Glomerular visceral epithelial cell (primary cell): ENCODE measurements at regions not wholly inside any gene's neighbourhood (a gene's known extent, or its start where the extent isn't known, plus 50 kb on each side); places are given as distances from the start of the nearest gene placed in this dataset.
A peak's percentile ranks its signal among the peaks of the same experiment; 100 is the strongest.
"Not testable (repeated sequence)": the region's sequence is repeated elsewhere in the genome, so short reads cannot be mapped to it uniquely, and the experiment has no call there.

Experiments
- DNase-seq: peaks from one replicate; pipeline ENCODE4 v3.0.0-alpha.2; 2016; ENCODE audit errors: extremely low spot score

GRCh38 chr7:65145710-65146109, 139.2 kb upstream of the ERV3-1 start:
- not testable (repeated sequence) for DNase-seq

- DNase-seq: not testable (repeated sequence)
These were observed 138.5 kb upstream of the ERV3-1 start for GRCh38 chr7:65145008-65145407.

GRCh38 chr7:65144557-65144956, 138.1 kb upstream of the ERV3-1 start:
- DNase-seq: not testable (repeated sequence)

GRCh38 chr7:65144119-65144518, 137.6 kb upstream of the ERV3-1 start:
- DNase-seq: not testable (repeated sequence)

GRCh38 chr7:65141894-65142293, 135.4 kb upstream of the ERV3-1 start:
- not testable (repeated sequence) for DNase-seq

GRCh38 chr7:65141405-65141778, 134.9 kb upstream of the ERV3-1 start:
- DNase-seq: not testable (repeated sequence)

- not testable (repeated sequence) for DNase-seq
These were observed 134.3 kb upstream of the ERV3-1 start for GRCh38 chr7:65140543-65141404.

GRCh38 chr7:65136850-65137249, 130.4 kb upstream of the ERV3-1 start:
- not testable (repeated sequence) for DNase-seq

- DNase-seq: not testable (repeated sequence)
These were observed 126.6 kb upstream of the ERV3-1 start for GRCh38 chr7:65133087-65133486.

- DNase-seq: not testable (repeated sequence)
These were observed 125.8 kb upstream of the ERV3-1 start for GRCh38 chr7:65132256-65132655.

- DNase-seq: not testable (repeated sequence)
These were observed 120.9 kb upstream of the ERV3-1 start for GRCh38 chr7:65127364-65127763.

- DNase-seq: not testable (repeated sequence)
These were observed 118.1 kb upstream of the ERV3-1 start for GRCh38 chr7:65124600-65124999.

- not testable (repeated sequence) for DNase-seq
These were observed 99.2 kb upstream of the ERV3-1 start for GRCh38 chr7:65105650-65106203.

GRCh38 chr7:65100499-65100898, 94.0 kb upstream of the ERV3-1 start:
- not testable (repeated sequence) for DNase-seq

GRCh38 chr7:65081669-65082055, 75.2 kb upstream of the ERV3-1 start:
- not testable (repeated sequence) for DNase-seq

- DNase-seq: peak; percentile 89
These were observed 74.5 kb upstream of the ERV3-1 start for GRCh38 chr7:65080799-65081668.

- DNase-seq: not testable (repeated sequence)
These were observed 68.5 kb upstream of the ERV3-1 start for GRCh38 chr7:65074959-65075358.

GRCh38 chr7:65073160-65073559, 66.7 kb upstream of the ERV3-1 start:
- DNase-seq: not testable (repeated sequence)

- DNase-seq: not testable (repeated sequence)
These were observed 65.5 kb upstream of the ERV3-1 start for GRCh38 chr7:65071854-65072431.

- DNase-seq: not testable (repeated sequence)
These were observed 63.0 kb upstream of the ERV3-1 start for GRCh38 chr7:65069476-65069875.

GRCh38 chr7:65062566-65062965, 56.1 kb upstream of the ERV3-1 start:
- DNase-seq: not testable (repeated sequence)

GRCh38 chr7:65059247-65059646, 52.8 kb upstream of the ERV3-1 start:
- DNase-seq: not testable (repeated sequence)
